NCI-H82 treated with DMSO at 0.1 percent for 48 hours (cell line): ENCODE measurements at regions not wholly inside any gene's neighbourhood (a gene's known extent, or its start where the extent isn't known, plus 50 kb on each side); places are given as distances from the start of the nearest gene placed in this dataset.
"Not testable (repeated sequence)": the region's sequence is repeated elsewhere in the genome, so short reads cannot be mapped to it uniquely, and the experiment has no call there.

Experiments used
- DNase-seq: peaks from one replicate; lab custom pipeline; 2025; ENCODE audit not compliant: unreplicated experiment; lab: John Stamatoyannopoulos, UW

- no peak for DNase-seq
Observed at GRCh38 chr3:66552846-66553245, 52.0 kb upstream of the LRIG1 start.

GRCh38 chr3:66553441-66554113 is 52.8 kb upstream of the LRIG1 start:
- no peak for DNase-seq

- no peak for DNase-seq
Observed at GRCh38 chr3:66554178-66554577, 53.4 kb upstream of the LRIG1 start.

GRCh38 chr3:66555214-66555844 is 54.5 kb upstream of the LRIG1 start:
- DNase-seq = no peak

- no peak for DNase-seq
Observed at GRCh38 chr3:66557170-66557569, 56.3 kb upstream of the LRIG1 start.

GRCh38 chr3:66559924-66560323 is 59.1 kb upstream of the LRIG1 start:
- not testable (repeated sequence) for DNase-seq

GRCh38 chr3:66561367-66561766 is 60.5 kb upstream of the LRIG1 start:
- DNase-seq = no peak

- no peak for DNase-seq
Observed at GRCh38 chr3:66565301-66565700, 64.5 kb upstream of the LRIG1 start.

GRCh38 chr3:66567077-66567476 is 66.3 kb upstream of the LRIG1 start:
- DNase-seq = no peak

GRCh38 chr3:66572090-66572675 is 71.4 kb upstream of the LRIG1 start:
- DNase-seq = no peak

- DNase-seq = no peak
Observed at GRCh38 chr3:66572938-66573710, 72.3 kb upstream of the LRIG1 start.

- no peak for DNase-seq
Observed at GRCh38 chr3:66574091-66574490, 73.3 kb upstream of the LRIG1 start.

- DNase-seq = no peak
Observed at GRCh38 chr3:66577426-66578203, 76.8 kb upstream of the LRIG1 start.

GRCh38 chr3:66581256-66581655 is 80.4 kb upstream of the LRIG1 start:
- DNase-seq = no peak

- no peak for DNase-seq
Observed at GRCh38 chr3:66582721-66583423, 82.0 kb upstream of the LRIG1 start.

- DNase-seq = no peak
Observed at GRCh38 chr3:66583424-66584040, 82.7 kb upstream of the LRIG1 start.

- DNase-seq = no peak
Observed at GRCh38 chr3:66585520-66586095, 84.8 kb upstream of the LRIG1 start.

- DNase-seq = no peak
Observed at GRCh38 chr3:66586853-66587252, 86.0 kb upstream of the LRIG1 start.

- no peak for DNase-seq
Observed at GRCh38 chr3:66588340-66588847, 87.6 kb upstream of the LRIG1 start.
